ENCODE measurements at regions not wholly inside any gene's neighbourhood (a gene's known extent, or its start where the extent isn't known, plus 50 kb on each side); places are given as distances from the start of the nearest gene placed in this dataset.

DNA sequence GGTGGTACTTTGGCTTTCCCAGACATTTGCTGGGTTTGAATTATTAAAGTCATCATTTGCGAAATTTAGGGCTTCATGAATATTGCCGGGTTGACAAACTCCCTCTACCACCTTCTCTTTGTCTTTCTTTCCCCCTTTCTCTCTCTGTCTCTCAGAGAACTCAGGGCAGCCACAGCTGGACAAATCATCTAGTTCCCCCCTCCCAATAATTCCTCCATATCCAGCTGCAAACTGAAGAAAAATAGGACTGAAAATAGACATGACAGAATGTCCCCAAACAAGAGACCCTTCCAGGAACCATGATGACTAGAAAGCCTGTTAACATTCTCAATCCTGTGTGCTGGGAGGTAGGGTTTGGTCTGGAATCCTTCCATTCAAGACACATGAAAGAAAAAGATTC is 67.1 kb upstream of the TBX5 start:
- ChIA-PET CTCF (no interaction called here), POLR2A (no interaction called here)
- H3K9me3 ChIP-seq (replicated peaks; ENCODE audit: control insufficient read depth, insufficient read depth, low read length) = no peaks in the 10 kb centered on the region
- dilution Hi-C loops (cut with MboI; ENCODE audit: extremely low pct_ligation_motif_present, low sequenced_read_pairs) (no loop called here), intact Hi-C loops (cut with micrococcal nuclease) (no loop called here)
- H3K27ac ChIP-seq (ENCODE audit: insufficient read depth, low read depth, low read length) = no peak overlapping the region
- no peak overlapping the region for H3K4me2 ChIP-seq (ENCODE audit: insufficient read depth, low read length)
- H2AFZ ChIP-seq (ENCODE audit: low read depth, low read length) = no peak overlapping the region
- H3K79me2 ChIP-seq (ENCODE audit: control insufficient read depth, insufficient read depth, low read length) = no peaks in the 10 kb centered on the region
- BruUV-seq (replicated peaks) = no TSS peak
- no peaks in the 10 kb centered on the region for H3K27me3 ChIP-seq (ENCODE audit: control insufficient read depth in 2 of 2, insufficient read depth in 2 of 2, low read length in 2 of 2)
- no peaks in the 10 kb centered on the region for H3K4me1 ChIP-seq (ENCODE audit: control insufficient read depth, extremely low read depth, insufficient read depth, low read length)
- TF ChIP-seq FOS (IDR thresholded peaks at IDR 0.05; ENCODE audit: borderline replicate concordance, insufficient read depth, low read length) (no peak), GATA2 (IDR thresholded peaks at IDR 0.05; ENCODE audit: insufficient read depth, insufficient read length, low read depth, low read length) (no peak), POLR2AphosphoS5 (IDR thresholded peaks at IDR 0.05; ENCODE audit: insufficient read depth, low read depth, low read length) (no peak), POLR2A (IDR thresholded peaks at IDR 0.05; ENCODE audit: low read depth, low read length) (no peak), MYC (IDR thresholded peaks at IDR 0.05; ENCODE audit: low read depth, low read length) (no peak), EZH2 (IDR thresholded peaks at IDR 0.05; ENCODE audit: borderline replicate concordance, low read depth, low read length, severe bottlenecking) (no peak)
- TF ChIP-seq, protein P1, sequence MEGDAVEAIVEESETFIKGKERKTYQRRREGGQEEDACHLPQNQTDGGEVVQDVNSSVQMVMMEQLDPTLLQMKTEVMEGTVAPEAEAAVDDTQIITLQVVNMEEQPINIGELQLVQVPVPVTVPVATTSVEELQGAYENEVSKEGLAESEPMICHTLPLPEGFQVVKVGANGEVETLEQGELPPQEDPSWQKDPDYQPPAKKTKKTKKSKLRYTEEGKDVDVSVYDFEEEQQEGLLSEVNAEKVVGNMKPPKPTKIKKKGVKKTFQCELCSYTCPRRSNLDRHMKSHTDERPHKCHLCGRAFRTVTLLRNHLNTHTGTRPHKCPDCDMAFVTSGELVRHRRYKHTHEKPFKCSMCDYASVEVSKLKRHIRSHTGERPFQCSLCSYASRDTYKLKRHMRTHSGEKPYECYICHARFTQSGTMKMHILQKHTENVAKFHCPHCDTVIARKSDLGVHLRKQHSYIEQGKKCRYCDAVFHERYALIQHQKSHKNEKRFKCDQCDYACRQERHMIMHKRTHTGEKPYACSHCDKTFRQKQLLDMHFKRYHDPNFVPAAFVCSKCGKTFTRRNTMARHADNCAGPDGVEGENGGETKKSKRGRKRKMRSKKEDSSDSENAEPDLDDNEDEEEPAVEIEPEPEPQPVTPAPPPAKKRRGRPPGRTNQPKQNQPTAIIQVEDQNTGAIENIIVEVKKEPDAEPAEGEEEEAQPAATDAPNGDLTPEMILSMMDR (IDR thresholded peaks at IDR 0.05; ENCODE audit: extremely low read depth in 1 of 2, insufficient read depth in 1 of 2, low read depth in 1 of 2, low read length in 2 of 2) = no peak
- H3K36me3 ChIP-seq (ENCODE audit: control insufficient read depth in 2 of 2, extremely low read depth in 1 of 2, insufficient read depth in 2 of 2, low read length in 2 of 2) = no peaks in the 10 kb centered on the region
- H3K9me1 ChIP-seq (replicated peaks; ENCODE audit: control insufficient read depth, extremely low read depth, insufficient read depth, low read length) = no peaks in the 10 kb centered on the region
- H3K9ac ChIP-seq (replicated peaks; ENCODE audit: extremely low read depth, insufficient read depth, low read length) = no peak overlapping the region
- FAIRE-seq (no peak), DNase-seq (ENCODE audit: low read depth, low spot score) (no peak)
- no peak overlapping the region for H3K4me3 ChIP-seq (replicated peaks in 1 of 3; ENCODE audit: insufficient read depth in 1 of 3, low read depth in 1 of 3, low read length in 3 of 3)
- H4K20me1 ChIP-seq (replicated peaks; ENCODE audit: control insufficient read depth, extremely low read depth, insufficient read depth, low read length) = no peaks in the 10 kb centered on the region

DNA sequence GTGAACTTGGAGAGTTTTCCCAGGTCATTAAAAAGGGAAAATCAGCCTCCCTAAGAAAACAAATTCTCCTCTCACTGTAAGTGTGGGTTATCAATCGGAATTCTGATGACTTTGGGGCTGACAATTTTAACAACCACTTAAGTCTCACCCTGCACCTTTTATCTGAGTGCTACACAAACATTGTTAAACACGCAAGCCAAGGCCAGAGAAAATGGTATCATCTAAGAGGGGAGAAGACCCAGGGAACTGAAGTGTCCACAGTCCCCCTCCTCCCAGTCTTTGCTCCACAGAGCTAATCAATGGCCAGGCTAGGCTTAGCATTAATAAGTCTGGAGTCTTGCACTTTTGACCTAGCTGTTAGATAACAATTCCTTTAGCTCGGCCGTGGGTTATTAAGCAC is 51.7 kb upstream of the TBX5 start:
- H2AFZ ChIP-seq (ENCODE audit: low read depth, low read length) = no peak overlapping the region
- no peak overlapping the region for H3K27ac ChIP-seq (ENCODE audit: insufficient read depth, low read depth, low read length)
- intact Hi-C loops (cut with micrococcal nuclease) (no loop called here), dilution Hi-C loops (cut with MboI; ENCODE audit: extremely low pct_ligation_motif_present, low sequenced_read_pairs) (no loop called here)
- TF ChIP-seq, protein P1 (IDR thresholded peaks at IDR 0.05; ENCODE audit: extremely low read depth in 1 of 2, insufficient read depth in 1 of 2, low read depth in 1 of 2, low read length in 2 of 2) = no peak
- TF ChIP-seq FOS (IDR thresholded peaks at IDR 0.05; ENCODE audit: borderline replicate concordance, insufficient read depth, low read length) (no peak), POLR2AphosphoS5 (IDR thresholded peaks at IDR 0.05; ENCODE audit: insufficient read depth, low read depth, low read length) (no peak), GATA2 (IDR thresholded peaks at IDR 0.05; ENCODE audit: insufficient read depth, insufficient read length, low read depth, low read length) (no peak), POLR2A (IDR thresholded peaks at IDR 0.05; ENCODE audit: low read depth, low read length) (no peak), MYC (IDR thresholded peaks at IDR 0.05; ENCODE audit: low read depth, low read length) (no peak), EZH2 (IDR thresholded peaks at IDR 0.05; ENCODE audit: borderline replicate concordance, low read depth, low read length, severe bottlenecking) (no peak), JUN (IDR thresholded peaks at IDR 0.05; ENCODE audit: borderline replicate concordance, insufficient read depth, insufficient read length, low read depth) (no peak)
- TF ChIP-seq, protein P2, sequence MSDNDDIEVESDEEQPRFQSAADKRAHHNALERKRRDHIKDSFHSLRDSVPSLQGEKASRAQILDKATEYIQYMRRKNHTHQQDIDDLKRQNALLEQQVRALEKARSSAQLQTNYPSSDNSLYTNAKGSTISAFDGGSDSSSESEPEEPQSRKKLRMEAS (IDR thresholded peaks at IDR 0.05; ENCODE audit: insufficient read depth, insufficient read length) = no peak
- no peak overlapping the region for H3K4me3 ChIP-seq (replicated peaks in 1 of 3; ENCODE audit: insufficient read depth in 1 of 3, low read depth in 1 of 3, low read length in 3 of 3)
- H3K27me3 ChIP-seq (ENCODE audit: control insufficient read depth in 2 of 2, insufficient read depth in 2 of 2, low read length in 2 of 2) = no peaks in the 10 kb centered on the region
- no peak overlapping the region for H3K9ac ChIP-seq (replicated peaks; ENCODE audit: extremely low read depth, insufficient read depth, low read length)
- H3K36me3 ChIP-seq (ENCODE audit: control insufficient read depth in 2 of 2, extremely low read depth in 1 of 2, insufficient read depth in 2 of 2, low read length in 2 of 2) = no peaks in the 10 kb centered on the region
- no peaks in the 10 kb centered on the region for H3K9me3 ChIP-seq (replicated peaks; ENCODE audit: control insufficient read depth, insufficient read depth, low read length)
- no peaks in the 10 kb centered on the region for H3K9me1 ChIP-seq (replicated peaks; ENCODE audit: control insufficient read depth, extremely low read depth, insufficient read depth, low read length)
- no peak overlapping the region for H3K4me2 ChIP-seq (ENCODE audit: insufficient read depth, low read length)
- no peaks in the 10 kb centered on the region for H3K4me1 ChIP-seq (ENCODE audit: control insufficient read depth, extremely low read depth, insufficient read depth, low read length)
- no TSS peak for BruUV-seq (replicated peaks)
- no peaks in the 10 kb centered on the region for H3K79me2 ChIP-seq (ENCODE audit: control insufficient read depth, insufficient read depth, low read length)
- FAIRE-seq = no peak
- DNase-seq (ENCODE audit: low read depth, low spot score) = no peak
- ChIA-PET CTCF (no interaction called here), POLR2A (no interaction called here)
- no peaks in the 10 kb centered on the region for H4K20me1 ChIP-seq (replicated peaks; ENCODE audit: control insufficient read depth, extremely low read depth, insufficient read depth, low read length)
